B cell (primary cell): ENCODE measurements at regions not wholly inside any gene's neighbourhood (a gene's known extent, or its start where the extent isn't known, plus 50 kb on each side); places are given as distances from the start of the nearest gene placed in this dataset.

Experiments
- ATAC-seq: fragments of 200-7000 bp; cut with Tn5 transposase; one replicate; pipeline ENCODE4 v1.10.0; 2021; ENCODE audit warnings: low read depth, mild to moderate bottlenecking, moderate number of reproducible peaks, moderate library complexity
- CTCF ChIA-PET: fragments of 350-600 bp; sonication (Branson Sonifier 250); formaldehyde crosslinking; loops from one replicate; lab custom pipeline; 2021; ENCODE audit warnings: antibody characterized with exemption, inconsistent platforms; lab: Charles Lee
- POLR2A ChIA-PET: fragments of 350-600 bp; sonication (Branson Sonifier 250); formaldehyde crosslinking; loops from one replicate; lab custom pipeline; 2021; ENCODE audit warnings: antibody characterized with exemption; lab: Charles Lee
- DNase-seq: peaks from one replicate; pipeline ENCODE4 v3.0.0; 2013
- H2AFZ ChIP-seq: 2 replicates; pipeline ENCODE4 v1.6.1; 2012; ENCODE audit warnings: mild to moderate bottlenecking, low read depth, low read length; ENCODE audit not compliant: insufficient read depth, poor library complexity, severe bottlenecking
- H3K27ac ChIP-seq, 2 donors: 1 replicate in 1 of 2; 2 replicates in 1 of 2; pipeline ENCODE4 v1.5.1; 2012 to 2013; ENCODE audit warnings: low read length in 2 of 2, mild to moderate bottlenecking in 2 of 2, moderate library complexity in 1 of 2
- H3K27me3 ChIP-seq, 4 experiments: fragments of 200-600 bp in 1 of 4; sonication (generic) in 1 of 4; replicated peaks in 1 of 4; 1 replicate in 2 of 4; 2 replicates in 2 of 4; pipeline versions ENCODE4 v1.6.1 to v1.7.0; 2013 to 2016; ENCODE audit warnings: low read length in 3 of 4, mild to moderate bottlenecking in 2 of 4, mixed read lengths in 1 of 4, moderate library complexity in 1 of 4; ENCODE audit not compliant: insufficient read depth in 4 of 4, control insufficient read depth in 3 of 4; ENCODE audit errors: control extremely low read depth in 1 of 4
- H3K36me3 ChIP-seq, 2 experiments: replicated peaks in 1 of 2; 1 replicate in 1 of 2; 2 replicates in 1 of 2; pipeline versions ENCODE4 v1.6.1 to v1.7.1; 2013; ENCODE audit warnings: low read length in 1 of 2; ENCODE audit not compliant: insufficient read depth in 2 of 2, control insufficient read depth in 1 of 2; ENCODE audit errors: control extremely low read depth in 1 of 2, extremely low read depth in 1 of 2
- H3K4me1 ChIP-seq, 2 donors: fragments of 200-600 bp in 1 of 2; sonication (generic) in 1 of 2; 1 replicate in 1 of 2; 2 replicates in 1 of 2; pipeline versions ENCODE4 v1.5.1 to v1.6.1; 2013 to 2017; ENCODE audit warnings: low read length in 2 of 2; ENCODE audit not compliant: control insufficient read depth in 2 of 2, insufficient read depth in 2 of 2
- H3K4me2 ChIP-seq: replicated peaks from 2 replicates; pipeline ENCODE3; 2012; ENCODE audit warnings: mild to moderate bottlenecking, low read depth, low read length; ENCODE audit not compliant: poor library complexity, severe bottlenecking
- H3K4me3 ChIP-seq, 5 experiments: fragments of 200-600 bp in 1 of 5; sonication (generic) in 1 of 5; 1 replicate in 3 of 5; 2 replicates in 2 of 5; pipeline versions ENCODE4 v1.5.1 to v1.7.0; 2011 to 2016; ENCODE audit warnings: low read length in 4 of 5, mild to moderate bottlenecking in 4 of 5, low read depth in 2 of 5, control low read depth in 1 of 5, moderate library complexity in 1 of 5; ENCODE audit not compliant: insufficient read depth in 1 of 5; ENCODE audit errors: control extremely low read depth in 1 of 5, extremely low read depth in 1 of 5
- H3K79me2 ChIP-seq: fragments of 200-600 bp; sonication (generic); one replicate; pipeline ENCODE4 v1.6.0; 2016; ENCODE audit warnings: low read length; ENCODE audit not compliant: control insufficient read depth, insufficient read depth
- H3K9ac ChIP-seq: fragments of 200-600 bp; sonication (generic); 2 replicates; pipeline ENCODE4 v1.6.1; 2017; ENCODE audit warnings: mild to moderate bottlenecking, low read length, moderate library complexity
- H3K9me3 ChIP-seq, 3 donors: one replicate each; pipeline versions ENCODE4 v1.6.1 to v1.7.1; 2013; ENCODE audit warnings: low read length in 2 of 3; ENCODE audit not compliant: control insufficient read depth in 2 of 3, insufficient read depth in 1 of 3; ENCODE audit errors: control extremely low read depth in 1 of 3
- H4K20me1 ChIP-seq: 2 replicates; pipeline ENCODE4 v1.6.0; 2012; ENCODE audit warnings: mild to moderate bottlenecking, low read length; ENCODE audit not compliant: insufficient read depth, control insufficient read depth, poor library complexity, severe bottlenecking
- H3K27ac Mint-ChIP-seq: one replicate; pipeline ENCODE4 v1.8.0; 2021; ENCODE audit warnings: mixed read lengths
- H3K27me3 Mint-ChIP-seq: one replicate; pipeline ENCODE4 v1.8.0; 2021; ENCODE audit warnings: mixed read lengths
- H3K4me1 Mint-ChIP-seq: one replicate; pipeline ENCODE4 v1.8.0; 2021; ENCODE audit warnings: mixed read lengths
- H3K4me3 Mint-ChIP-seq: one replicate; pipeline ENCODE4 v1.8.0; 2021; ENCODE audit warnings: mixed read lengths
- H3K9me3 Mint-ChIP-seq: one replicate; pipeline ENCODE4 v1.8.0; 2022; ENCODE audit warnings: mixed read lengths; ENCODE audit not compliant: insufficient read depth
- CTCF ChIP-seq: fragments of 200-600 bp; IDR thresholded peaks from one replicate; pipeline ENCODE4 v1.8.0; 2022; ENCODE audit warnings: antibody characterized with exemption, mild to moderate bottlenecking
- EZH2 ChIP-seq: IDR thresholded peaks from 2 replicates; pipeline ENCODE4 v1.6.1; 2012; ENCODE audit warnings: borderline replicate concordance, low read depth, mild to moderate bottlenecking, moderate library complexity, low read length; ENCODE audit not compliant: insufficient read depth, poor library complexity, severe bottlenecking
- intact Hi-C: fragments of 100-400 bp; cut with micrococcal nuclease; formaldehyde crosslinking; loops from one replicate; pipeline ENCODE4 v1.10.0; 2022

- no peak for ATAC-seq
- intact Hi-C loops = no loop called here
Measured at GRCh38 chr3:634511-634910, 437.9 kb downstream of the CHL1 start.

GRCh38 chr3:635393-635792 is 438.8 kb downstream of the CHL1 start:
- Histone ChIP-seq H3K4me1 (no peaks in the 10 kb centered on the region), H3K4me2 (no peak overlapping the region), H3K27ac (no peak overlapping the region), H3K36me3 (no peaks in the 10 kb centered on the region), H4K20me1 (no peaks in the 10 kb centered on the region), H3K9me3 (no peaks in the 10 kb centered on the region), H2AFZ (no peak overlapping the region), H3K9ac (no peak overlapping the region), H3K79me2 (no peaks in the 10 kb centered on the region), H3K4me3 (no peak overlapping the region), H3K27me3 (no peaks in the 10 kb centered on the region)
- CTCF ChIA-PET = no interaction called here
- no peak overlapping the region for H3K27ac Mint-ChIP-seq
- intact Hi-C loops = no loop called here
- no peak overlapping the region for H3K4me3 Mint-ChIP-seq
- no peak for TF ChIP-seq CTCF
- TF ChIP-seq EZH2 = no peak
- H3K9me3 Mint-ChIP-seq = no peaks in the 10 kb centered on the region
- POLR2A ChIA-PET = no interaction called here
- no peaks in the 10 kb centered on the region for H3K27me3 Mint-ChIP-seq
- DNase-seq = no peak
- H3K4me1 Mint-ChIP-seq = no peaks in the 10 kb centered on the region
- no peak for ATAC-seq

More at GRCh38 chr3:634511-634910, 437.9 kb downstream of the CHL1 start:
- TF ChIP-seq EZH2 (no peak), CTCF (no peak)
- Histone ChIP-seq H3K9me3 (no peaks in the 10 kb centered on the region), H3K27me3 (no peaks in the 10 kb centered on the region), H3K27ac (no peak overlapping the region), H3K36me3 (no peaks in the 10 kb centered on the region), H4K20me1 (no peaks in the 10 kb centered on the region), H3K9ac (no peak overlapping the region), H3K79me2 (no peaks in the 10 kb centered on the region), H3K4me2 (no peak overlapping the region), H3K4me1 (no peaks in the 10 kb centered on the region), H3K4me3 (no peak overlapping the region), H2AFZ (no peak overlapping the region)
- Mint-ChIP-seq H3K4me1 (no peaks in the 10 kb centered on the region), H3K4me3 (no peak overlapping the region), H3K9me3 (no peaks in the 10 kb centered on the region), H3K27me3 (no peaks in the 10 kb centered on the region), H3K27ac (no peak overlapping the region)
- ChIA-PET CTCF (no interaction called here), POLR2A (no interaction called here)
- no peak for DNase-seq
